ENCODE measurements at regions not wholly inside any gene's neighbourhood (a gene's known extent, or its start where the extent isn't known, plus 50 kb on each side); places are given as distances from the start of the nearest gene placed in this dataset.

DNA sequence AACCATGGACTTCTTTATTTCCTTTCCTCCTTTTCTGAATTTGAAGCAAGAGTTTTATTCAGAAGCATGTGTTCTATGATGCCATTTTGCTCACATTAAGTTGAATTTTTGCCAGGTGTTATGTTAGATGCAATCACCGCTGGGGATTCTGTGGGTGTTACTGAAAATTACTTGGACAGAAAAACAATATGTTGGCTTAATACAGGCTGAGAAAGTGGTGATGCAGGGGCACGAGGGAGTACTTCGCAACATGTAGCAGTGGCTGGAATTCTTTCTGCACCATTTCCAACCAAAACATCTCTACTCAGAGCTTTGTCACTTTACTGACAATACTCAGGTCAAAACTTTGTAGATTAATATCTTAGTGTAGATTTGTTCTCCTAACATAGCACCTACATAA, 109.2 kb upstream of the PCDH18 start:
- CTCF ChIA-PET (ENCODE audit: unreplicated experiment), result no interaction called here
- no peak overlapping the region for H3K4me2 ChIP-seq (ENCODE audit: low read length)
- intact Hi-C loops (cut with micrococcal nuclease; ENCODE audit: unreplicated experiment), result no loop called here

DNA sequence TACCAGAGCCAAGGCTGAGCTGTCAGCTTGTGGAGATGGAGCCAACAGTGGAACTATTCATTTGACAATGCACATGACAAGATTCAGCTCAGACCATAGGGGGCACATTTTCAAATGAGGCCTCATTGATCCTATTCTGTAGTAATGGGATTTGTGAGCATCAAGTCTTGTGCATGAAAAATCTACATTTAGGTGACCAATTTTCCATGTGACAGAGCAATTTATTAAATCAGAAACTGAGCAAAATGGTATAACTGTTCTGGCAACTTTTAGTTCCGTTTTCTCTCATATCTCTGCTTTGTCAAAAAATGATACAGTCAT, 108.5 kb upstream of the PCDH18 start:
- DNase-seq (ENCODE audit: low spot score), result no peak
- Histone ChIP-seq H2AFZ (ENCODE audit: low read length) (no peak overlapping the region), H3K4me2 (ENCODE audit: low read length) (no peak overlapping the region), H3K79me2 (ENCODE audit: insufficient read depth, low read depth, low read length) (no peaks in the 10 kb centered on the region), H3K4me1 (ENCODE audit: insufficient read depth, low read length, poor library complexity, severe bottlenecking) (no peaks in the 10 kb centered on the region), H3K36me3 (ENCODE audit: insufficient read depth, low read length) (no peaks in the 10 kb centered on the region), H3K9me3 (ENCODE audit: low read length) (no peaks in the 10 kb centered on the region), H3K4me3 (ENCODE audit: low read depth, low read length, poor library complexity, severe bottlenecking) (no peak overlapping the region), H4K20me1 (ENCODE audit: insufficient read depth, low read length) (no peaks in the 10 kb centered on the region), H3K9me2 (ENCODE audit: insufficient read depth, low read length) (no peaks in the 10 kb centered on the region), H3K27ac (ENCODE audit: low read depth, low read length, poor library complexity, severe bottlenecking) (no peak overlapping the region)
- POLR2A ChIA-PET, result interaction anchor here (0.7 kb wide), 1 partner anchor 58 kb away, joined by 3 read pairs; no protein-coding TSS in a partner anchor
- intact Hi-C loops (cut with micrococcal nuclease; ENCODE audit: unreplicated experiment), result no loop called here
- CTCF ChIA-PET (ENCODE audit: unreplicated experiment), result no interaction called here
- BruUV-seq (replicated peaks), result no TSS peak
- TF ChIP-seq, protein P1, sequence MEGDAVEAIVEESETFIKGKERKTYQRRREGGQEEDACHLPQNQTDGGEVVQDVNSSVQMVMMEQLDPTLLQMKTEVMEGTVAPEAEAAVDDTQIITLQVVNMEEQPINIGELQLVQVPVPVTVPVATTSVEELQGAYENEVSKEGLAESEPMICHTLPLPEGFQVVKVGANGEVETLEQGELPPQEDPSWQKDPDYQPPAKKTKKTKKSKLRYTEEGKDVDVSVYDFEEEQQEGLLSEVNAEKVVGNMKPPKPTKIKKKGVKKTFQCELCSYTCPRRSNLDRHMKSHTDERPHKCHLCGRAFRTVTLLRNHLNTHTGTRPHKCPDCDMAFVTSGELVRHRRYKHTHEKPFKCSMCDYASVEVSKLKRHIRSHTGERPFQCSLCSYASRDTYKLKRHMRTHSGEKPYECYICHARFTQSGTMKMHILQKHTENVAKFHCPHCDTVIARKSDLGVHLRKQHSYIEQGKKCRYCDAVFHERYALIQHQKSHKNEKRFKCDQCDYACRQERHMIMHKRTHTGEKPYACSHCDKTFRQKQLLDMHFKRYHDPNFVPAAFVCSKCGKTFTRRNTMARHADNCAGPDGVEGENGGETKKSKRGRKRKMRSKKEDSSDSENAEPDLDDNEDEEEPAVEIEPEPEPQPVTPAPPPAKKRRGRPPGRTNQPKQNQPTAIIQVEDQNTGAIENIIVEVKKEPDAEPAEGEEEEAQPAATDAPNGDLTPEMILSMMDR (conservative IDR thresholded peaks at IDR 0.05; ENCODE audit: low read length), result no peak
- TF ChIP-seq EZH2phosphoT487 (IDR thresholded peaks at IDR 0.05; ENCODE audit: borderline replicate concordance, low read depth, low read length), result no peak

More for the DNA sequence above, 109.2 kb upstream of the PCDH18 start:
- Histone ChIP-seq H3K4me1 (ENCODE audit: insufficient read depth, low read length, poor library complexity, severe bottlenecking) (no peaks in the 10 kb centered on the region), H3K4me3 (ENCODE audit: low read depth, low read length, poor library complexity, severe bottlenecking) (no peak overlapping the region), H4K20me1 (ENCODE audit: insufficient read depth, low read length) (no peaks in the 10 kb centered on the region), H3K79me2 (ENCODE audit: insufficient read depth, low read depth, low read length) (no peaks in the 10 kb centered on the region), H2AFZ (ENCODE audit: low read length) (no peak overlapping the region), H3K9me3 (ENCODE audit: low read length) (no peaks in the 10 kb centered on the region), H3K27ac (ENCODE audit: low read depth, low read length, poor library complexity, severe bottlenecking) (no peak overlapping the region), H3K9me2 (ENCODE audit: insufficient read depth, low read length) (no peaks in the 10 kb centered on the region), H3K36me3 (ENCODE audit: insufficient read depth, low read length) (no peaks in the 10 kb centered on the region)
- POLR2A ChIA-PET, result interaction anchor here (0.7 kb wide), 1 partner anchor 59 kb away, joined by 3 read pairs; no protein-coding TSS in a partner anchor
- BruUV-seq (replicated peaks), result no TSS peak
- TF ChIP-seq EZH2phosphoT487 (IDR thresholded peaks at IDR 0.05; ENCODE audit: borderline replicate concordance, low read depth, low read length), result no peak
- TF ChIP-seq, protein P1 (conservative IDR thresholded peaks at IDR 0.05; ENCODE audit: low read length), result no peak
- DNase-seq (ENCODE audit: low spot score), result no peak

DNA sequence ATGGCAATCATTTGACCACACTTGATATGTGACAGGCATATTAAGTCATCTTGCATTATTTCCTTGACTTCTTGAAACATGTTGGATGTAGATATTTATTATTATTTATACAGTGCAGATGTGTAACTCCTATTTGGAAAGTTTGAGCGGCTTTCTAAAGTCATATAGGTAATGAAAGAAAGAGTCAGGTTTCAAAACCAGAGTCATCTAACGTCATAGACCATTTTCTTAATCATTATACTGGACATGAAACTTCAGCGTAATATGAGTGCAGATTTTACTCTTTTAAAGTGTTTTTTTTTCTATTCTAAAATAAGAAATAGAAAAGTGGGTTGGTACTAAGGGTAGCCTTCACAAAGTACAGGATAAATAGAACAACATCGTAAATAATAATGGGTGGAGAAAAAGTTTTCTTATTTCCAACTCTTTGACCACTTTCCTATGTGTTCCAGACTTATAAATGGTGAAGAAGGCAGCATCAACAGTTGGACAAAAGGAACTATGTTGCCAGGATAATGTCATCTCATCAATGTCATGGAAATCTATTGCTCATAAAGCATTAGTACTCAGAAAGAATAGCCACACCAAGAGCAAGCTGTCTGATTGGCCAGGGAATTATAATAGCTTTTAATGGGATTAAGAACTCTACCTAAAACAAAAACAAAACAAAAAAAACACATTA, 108.0 kb upstream of the PCDH18 start:
- H3K36me3 ChIP-seq (ENCODE audit: insufficient read depth, low read length), result no peaks in the 10 kb centered on the region
- BruUV-seq (replicated peaks), result no TSS peak
- H3K9me3 ChIP-seq (ENCODE audit: low read length), result no peaks in the 10 kb centered on the region
- CTCF ChIA-PET (ENCODE audit: unreplicated experiment), result no interaction called here
- H2AFZ ChIP-seq (ENCODE audit: low read length), result no peak overlapping the region
- POLR2A ChIA-PET, result no interaction called here
- intact Hi-C loops (cut with micrococcal nuclease; ENCODE audit: unreplicated experiment), result no loop called here
- TF ChIP-seq, protein P1 (conservative IDR thresholded peaks at IDR 0.05; ENCODE audit: low read length), result no peak
- no peak for TF ChIP-seq EZH2phosphoT487 (IDR thresholded peaks at IDR 0.05; ENCODE audit: borderline replicate concordance, low read depth, low read length)
- no peak overlapping the region for H3K4me2 ChIP-seq (ENCODE audit: low read length)
- no peaks in the 10 kb centered on the region for H4K20me1 ChIP-seq (ENCODE audit: insufficient read depth, low read length)
- no peaks in the 10 kb centered on the region for H3K9me2 ChIP-seq (ENCODE audit: insufficient read depth, low read length)
- H3K27ac ChIP-seq (ENCODE audit: low read depth, low read length, poor library complexity, severe bottlenecking), result no peak overlapping the region
- H3K79me2 ChIP-seq (ENCODE audit: insufficient read depth, low read depth, low read length), result no peaks in the 10 kb centered on the region
- no peak overlapping the region for H3K4me3 ChIP-seq (ENCODE audit: low read depth, low read length, poor library complexity, severe bottlenecking)
- H3K4me1 ChIP-seq (ENCODE audit: insufficient read depth, low read length, poor library complexity, severe bottlenecking), result no peaks in the 10 kb centered on the region
- no peak for DNase-seq (ENCODE audit: low spot score)
